Fibroblast of pulmonary artery (primary cell): ENCODE measurements at regions not wholly inside any gene's neighbourhood (a gene's known extent, or its start where the extent isn't known, plus 50 kb on each side); places are given as distances from the start of the nearest gene placed in this dataset.

Experiments
- DNase-seq: peaks from one replicate; pipeline ENCODE4 v3.0.0-alpha.2; 2010; ENCODE audit warnings: low read depth
- H3K4me3 ChIP-seq: replicated peaks from 2 replicates; pipeline ENCODE4 v1.5.1; 2011; ENCODE audit warnings: low read depth, mild to moderate bottlenecking, control low read depth, low read length, moderate library complexity
- CTCF ChIP-seq: IDR thresholded peaks from 2 replicates; pipeline ENCODE4 v1.5.1; 2011; ENCODE audit warnings: mild to moderate bottlenecking, control low read depth, low read length, inconsistent platforms; ENCODE audit errors: missing control alignments

- no peak for TF ChIP-seq CTCF
- no peak overlapping the region for H3K4me3 ChIP-seq
- DNase-seq = no peak
Observed at GRCh38 chr19:31600731-31601295, 251.6 kb upstream of the TSHZ3 start.

- TF ChIP-seq CTCF = no peak
- no peak overlapping the region for H3K4me3 ChIP-seq
- no peak for DNase-seq
Observed at GRCh38 chr19:31601855-31602254, 252.6 kb upstream of the TSHZ3 start.

- DNase-seq = no peak
- no peak overlapping the region for H3K4me3 ChIP-seq
- no peak for TF ChIP-seq CTCF
Observed at GRCh38 chr19:31602548-31602947, 253.3 kb upstream of the TSHZ3 start.

GRCh38 chr19:31604493-31605040 is 255.3 kb upstream of the TSHZ3 start:
- TF ChIP-seq CTCF = no peak
- H3K4me3 ChIP-seq = no peak overlapping the region
- no peak for DNase-seq

- no peak for TF ChIP-seq CTCF
- no peak overlapping the region for H3K4me3 ChIP-seq
- no peak for DNase-seq
Observed at GRCh38 chr19:31610018-31610417, 260.8 kb upstream of the TSHZ3 start.

- TF ChIP-seq CTCF = no peak
- H3K4me3 ChIP-seq = no peak overlapping the region
- no peak for DNase-seq
Observed at GRCh38 chr19:31611046-31611877, 262.0 kb upstream of the TSHZ3 start.
